Fibroblast of upper back skin (primary cell): ENCODE measurements at regions not wholly inside any gene's neighbourhood (a gene's known extent, or its start where the extent isn't known, plus 50 kb on each side); places are given as distances from the start of the nearest gene placed in this dataset.
"Not testable (repeated sequence)": the region's sequence is repeated elsewhere in the genome, so short reads cannot be mapped to it uniquely, and the experiment has no call there.

Experiments used
- DNase-seq: peaks from one replicate; pipeline ENCODE4 v3.0.0-alpha.2; 2013

GRCh38 chr14:65153101-65153500, 50.8 kb upstream of the MAX start:
- DNase-seq, result no peak

- DNase-seq, result peak; percentile 86
Measured at GRCh38 chr14:65156568-65157366, 54.5 kb upstream of the MAX start.

- DNase-seq, result no peak
Measured at GRCh38 chr14:65159281-65160062, 57.2 kb upstream of the MAX start.

- no peak for DNase-seq
Measured at GRCh38 chr14:65160091-65160490, 57.8 kb upstream of the MAX start.

- DNase-seq, result no peak
Measured at GRCh38 chr14:65162031-65162430, 59.7 kb upstream of the MAX start.

GRCh38 chr14:65164068-65164824, 61.9 kb upstream of the MAX start:
- peak; percentile 54 for DNase-seq

- no peak for DNase-seq
Measured at GRCh38 chr14:65164825-65165135, 62.5 kb upstream of the MAX start.

- no peak for DNase-seq
Measured at GRCh38 chr14:65167072-65167645, 64.8 kb upstream of the MAX start.

GRCh38 chr14:65168840-65169239, 66.5 kb upstream of the MAX start:
- no peak for DNase-seq

GRCh38 chr14:65169351-65169750, 67.0 kb upstream of the MAX start:
- peak; percentile 67 for DNase-seq

GRCh38 chr14:65170318-65170717, 68.0 kb upstream of the MAX start:
- DNase-seq, result no peak

GRCh38 chr14:65170768-65171507, 68.6 kb upstream of the MAX start:
- peak; percentile 88 for DNase-seq

- no peak for DNase-seq
Measured at GRCh38 chr14:65173973-65174693, 71.8 kb upstream of the MAX start.

- DNase-seq, result no peak
Measured at GRCh38 chr14:65174783-65175182, 72.5 kb upstream of the MAX start.

- DNase-seq, result no peak
Measured at GRCh38 chr14:65177551-65177950, 75.2 kb upstream of the MAX start.

- not testable (repeated sequence) for DNase-seq
Measured at GRCh38 chr14:65179231-65179630, 76.9 kb upstream of the MAX start.

- DNase-seq, result peak; percentile 86
Measured at GRCh38 chr14:65179918-65180724, 77.8 kb upstream of the MAX start.

- DNase-seq, result no peak
Measured at GRCh38 chr14:65180725-65181025, 78.4 kb upstream of the MAX start.

- DNase-seq, result peak; percentile 30
Measured at GRCh38 chr14:65184032-65184764, 81.9 kb upstream of the MAX start.

GRCh38 chr14:65185829-65186228, 83.5 kb upstream of the MAX start:
- no peak for DNase-seq
